Fibroblast of lung (primary cell): ENCODE measurements at regions not wholly inside any gene's neighbourhood (a gene's known extent, or its start where the extent isn't known, plus 50 kb on each side); places are given as distances from the start of the nearest gene placed in this dataset.

ENCODE experiments used
- DNase-seq, 2 donors: peaks; one replicate each; pipeline versions ENCODE4 v3.0.0 to v3.0.0-alpha.2; 2010; ENCODE audit warnings: low read depth in 2 of 2
- H2AFZ ChIP-seq: 2 replicates; pipeline ENCODE4 v1.5.1; 2012; ENCODE audit warnings: low read length, control low read depth, inconsistent platforms
- H3K27ac ChIP-seq: 2 replicates; pipeline ENCODE4 v1.5.1; 2011; ENCODE audit warnings: low read length, control low read depth; ENCODE audit not compliant: insufficient read depth
- H3K27me3 ChIP-seq: 2 replicates; pipeline ENCODE4 v1.5.1; 2011; ENCODE audit warnings: mild to moderate bottlenecking, low read length; ENCODE audit not compliant: control insufficient read depth, insufficient read depth
- H3K36me3 ChIP-seq: 2 replicates; pipeline ENCODE4 v1.5.1; 2011; ENCODE audit warnings: low read length; ENCODE audit not compliant: control insufficient read depth, insufficient read depth
- H3K4me1 ChIP-seq: 2 replicates; pipeline ENCODE4 v1.5.1; 2011; ENCODE audit warnings: low read length; ENCODE audit not compliant: control insufficient read depth, insufficient read depth; ENCODE audit errors: extremely low read depth
- H3K4me2 ChIP-seq: 2 replicates; pipeline ENCODE4 v1.5.1; 2011; ENCODE audit warnings: low read length, control low read depth; ENCODE audit not compliant: insufficient read depth; ENCODE audit errors: extremely low read depth
- H3K4me3 ChIP-seq, 4 experiments: fragments of 200-600 bp in 1 of 4; sonication (generic) in 1 of 4; replicated peaks in 1 of 4; 2 replicates each; pipeline ENCODE4 v1.5.1; 2011 to 2016; ENCODE audit warnings: low read length in 4 of 4, low read depth in 3 of 4, mild to moderate bottlenecking in 3 of 4, control low read depth in 2 of 4, inconsistent platforms in 1 of 4, mixed read lengths in 1 of 4; ENCODE audit not compliant: insufficient read depth in 1 of 4; ENCODE audit errors: control extremely low read depth in 1 of 4
- H3K79me2 ChIP-seq: 2 replicates; pipeline ENCODE4 v1.5.1; 2012; ENCODE audit warnings: mild to moderate bottlenecking, low read length, inconsistent platforms; ENCODE audit not compliant: control insufficient read depth, insufficient read depth
- H3K9ac ChIP-seq: 2 replicates; pipeline ENCODE4 v1.5.1; 2011; ENCODE audit warnings: mild to moderate bottlenecking, low read length, control low read depth; ENCODE audit not compliant: insufficient read depth
- H3K9me3 ChIP-seq: 2 replicates; pipeline ENCODE4 v1.5.1; 2012; ENCODE audit warnings: low read depth, low read length; ENCODE audit not compliant: control insufficient read depth, insufficient read depth
- H4K20me1 ChIP-seq: 2 replicates; pipeline ENCODE4 v1.5.1; 2011; ENCODE audit warnings: low read length; ENCODE audit not compliant: control insufficient read depth, insufficient read depth; ENCODE audit errors: extremely low read depth
- EZH2 ChIP-seq: IDR thresholded peaks from 2 replicates; pipeline ENCODE4 v1.5.1; 2012; ENCODE audit warnings: low read length, control low read depth, mild to moderate bottlenecking; ENCODE audit errors: missing control alignments
- TF ChIP-seq, protein P1 (sequence below), 2 donors: IDR thresholded peaks in 1 of 2; conservative IDR thresholded peaks in 1 of 2; 1 replicate in 1 of 2; 2 replicates in 1 of 2; pipeline ENCODE4 v1.5.1; 2011 to 2012; ENCODE audit warnings: low read length in 2 of 2, control low read depth in 1 of 2, inconsistent platforms in 1 of 2, low read depth in 1 of 2, mild to moderate bottlenecking in 1 of 2

DNA sequence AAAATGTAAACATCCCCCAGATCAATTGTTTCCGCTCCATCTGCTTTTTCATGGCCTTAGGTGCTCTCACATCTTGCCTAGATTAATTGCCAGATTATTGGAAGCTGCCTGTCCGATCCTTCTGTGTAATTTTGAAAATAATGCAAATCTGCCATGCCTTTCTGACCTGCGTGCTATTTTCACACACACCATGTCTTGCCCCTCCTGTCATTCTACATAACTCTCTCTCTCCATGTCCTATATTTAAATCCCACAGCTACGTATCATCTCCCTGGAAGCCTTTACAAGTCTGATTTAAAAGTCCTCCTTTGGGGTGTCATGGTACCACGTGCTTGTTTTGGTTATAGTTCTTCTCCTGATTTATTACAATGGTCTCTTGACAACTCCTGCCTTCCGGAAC lies 247.6 kb upstream of the ELAVL2 start:
- Histone ChIP-seq H3K27me3 (no peaks in the 10 kb centered on the region), H3K4me3 (no peak overlapping the region), H3K9ac (no peak overlapping the region), H3K9me3 (no peaks in the 10 kb centered on the region), H3K79me2 (no peaks in the 10 kb centered on the region), H3K36me3 (no peaks in the 10 kb centered on the region), H4K20me1 (no peaks in the 10 kb centered on the region), H3K27ac (no peak overlapping the region), H2AFZ (no peak overlapping the region), H3K4me2 (no peak overlapping the region), H3K4me1 (no peaks in the 10 kb centered on the region)
- no peak for DNase-seq
- TF ChIP-seq, protein P1, sequence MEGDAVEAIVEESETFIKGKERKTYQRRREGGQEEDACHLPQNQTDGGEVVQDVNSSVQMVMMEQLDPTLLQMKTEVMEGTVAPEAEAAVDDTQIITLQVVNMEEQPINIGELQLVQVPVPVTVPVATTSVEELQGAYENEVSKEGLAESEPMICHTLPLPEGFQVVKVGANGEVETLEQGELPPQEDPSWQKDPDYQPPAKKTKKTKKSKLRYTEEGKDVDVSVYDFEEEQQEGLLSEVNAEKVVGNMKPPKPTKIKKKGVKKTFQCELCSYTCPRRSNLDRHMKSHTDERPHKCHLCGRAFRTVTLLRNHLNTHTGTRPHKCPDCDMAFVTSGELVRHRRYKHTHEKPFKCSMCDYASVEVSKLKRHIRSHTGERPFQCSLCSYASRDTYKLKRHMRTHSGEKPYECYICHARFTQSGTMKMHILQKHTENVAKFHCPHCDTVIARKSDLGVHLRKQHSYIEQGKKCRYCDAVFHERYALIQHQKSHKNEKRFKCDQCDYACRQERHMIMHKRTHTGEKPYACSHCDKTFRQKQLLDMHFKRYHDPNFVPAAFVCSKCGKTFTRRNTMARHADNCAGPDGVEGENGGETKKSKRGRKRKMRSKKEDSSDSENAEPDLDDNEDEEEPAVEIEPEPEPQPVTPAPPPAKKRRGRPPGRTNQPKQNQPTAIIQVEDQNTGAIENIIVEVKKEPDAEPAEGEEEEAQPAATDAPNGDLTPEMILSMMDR (conservative IDR thresholded peaks at IDR 0.05 in 1 of 2, IDR thresholded peaks at IDR 0.05 in 1 of 2; ENCODE audit: low read depth in 1 of 2, low read length in 2 of 2) = no peak
- no peak for TF ChIP-seq EZH2

DNA sequence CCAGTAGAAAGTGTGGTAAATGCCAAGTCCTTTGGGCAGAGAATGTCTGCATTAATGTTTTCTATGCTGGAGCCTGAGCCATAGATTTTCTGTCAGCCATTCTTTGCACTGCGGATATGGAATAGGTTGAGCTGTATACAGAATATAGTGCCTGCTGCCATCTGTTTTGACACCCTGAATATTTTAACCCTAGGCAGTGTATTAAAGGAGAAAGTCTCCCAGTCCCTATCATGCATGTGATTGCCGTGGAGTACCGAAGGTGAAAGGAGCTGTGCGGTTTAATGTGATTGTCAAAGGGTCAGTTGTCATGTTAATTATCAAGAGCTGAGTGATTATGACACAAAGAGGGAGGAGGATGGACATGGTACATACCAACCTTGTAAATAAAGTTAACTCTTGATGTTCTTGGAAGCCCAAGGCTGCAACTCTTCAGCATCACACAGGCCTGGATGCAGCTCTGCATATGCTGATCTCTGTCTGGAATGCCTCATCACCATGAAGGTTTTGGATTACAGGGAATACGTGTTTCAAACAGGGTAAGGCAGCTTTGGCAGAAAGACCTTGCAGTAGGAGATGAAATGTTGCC lies 247.1 kb upstream of the ELAVL2 start:
- Histone ChIP-seq H3K4me1 (no peaks in the 10 kb centered on the region), H3K27me3 (no peaks in the 10 kb centered on the region), H3K79me2 (no peaks in the 10 kb centered on the region), H3K36me3 (no peaks in the 10 kb centered on the region), H3K4me2 (no peak overlapping the region), H3K9me3 (no peaks in the 10 kb centered on the region), H3K4me3 (no peak overlapping the region), H4K20me1 (no peaks in the 10 kb centered on the region), H2AFZ (no peak overlapping the region), H3K9ac (no peak overlapping the region), H3K27ac (no peak overlapping the region)
- DNase-seq = no peak
- no peak for TF ChIP-seq EZH2
- TF ChIP-seq, protein P1 (conservative IDR thresholded peaks at IDR 0.05 in 1 of 2, IDR thresholded peaks at IDR 0.05 in 1 of 2; ENCODE audit: low read depth in 1 of 2, low read length in 2 of 2) = no peak

DNA sequence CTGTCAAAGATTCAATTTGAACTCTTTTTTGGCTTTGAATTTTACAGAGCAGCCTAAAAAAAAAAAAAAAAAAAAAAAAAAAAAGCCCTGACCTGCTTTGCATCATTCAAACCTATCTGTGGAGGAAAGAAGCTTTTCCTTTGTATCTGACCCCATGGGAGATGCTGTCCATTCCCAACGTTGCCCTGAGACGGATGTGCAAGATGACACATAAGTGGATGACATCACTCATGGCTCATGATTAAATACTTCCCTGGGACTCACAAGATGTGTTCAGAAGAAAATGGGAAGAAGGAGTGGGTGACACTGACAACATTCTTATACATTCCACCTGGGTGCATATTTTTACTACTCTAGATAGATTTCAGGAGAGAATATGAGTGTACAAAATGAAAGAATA lies 245.7 kb upstream of the ELAVL2 start:
- Histone ChIP-seq H3K79me2 (no peaks in the 10 kb centered on the region), H3K4me2 (no peak overlapping the region), H3K4me1 (no peaks in the 10 kb centered on the region), H3K9me3 (no peaks in the 10 kb centered on the region), H2AFZ (no peak overlapping the region), H3K36me3 (no peaks in the 10 kb centered on the region), H3K9ac (no peak overlapping the region), H4K20me1 (no peaks in the 10 kb centered on the region), H3K27me3 (no peaks in the 10 kb centered on the region), H3K4me3 (no peak overlapping the region), H3K27ac (no peak overlapping the region)
- TF ChIP-seq EZH2 = no peak
- TF ChIP-seq, protein P1 (conservative IDR thresholded peaks at IDR 0.05 in 1 of 2, IDR thresholded peaks at IDR 0.05 in 1 of 2; ENCODE audit: low read depth in 1 of 2, low read length in 2 of 2) = no peak
- peak in 1 of 2 donors; percentile 14 for DNase-seq
